ENCODE measurements at regions not wholly inside any gene's neighbourhood (a gene's known extent, or its start where the extent isn't known, plus 50 kb on each side); places are given as distances from the start of the nearest gene placed in this dataset.

DNA sequence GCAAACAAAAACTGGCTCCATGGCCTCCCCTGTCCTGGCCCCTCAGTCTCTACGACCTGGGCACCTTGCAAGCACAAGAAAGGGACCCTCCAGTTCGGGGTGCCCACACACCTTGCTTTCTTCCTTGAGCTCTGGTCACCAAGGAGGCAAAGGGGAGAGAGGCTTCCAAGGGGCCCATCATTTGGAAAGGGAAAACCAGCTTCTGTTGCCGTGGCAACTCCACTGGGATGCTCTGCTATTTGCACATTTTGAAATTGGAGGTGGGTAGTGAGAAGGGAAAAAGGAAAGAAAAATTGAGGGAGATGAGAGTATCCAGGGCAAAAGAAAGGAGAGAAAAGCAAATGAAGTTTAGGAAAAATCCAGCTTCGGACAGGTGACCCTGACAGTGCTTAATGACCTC, 388.4 kb downstream of the SHANK2 start:
- no peaks in the 10 kb centered on the region for H3K27me3 ChIP-seq (ENCODE audit: insufficient read depth, low read length)
- H3K9me2 ChIP-seq (ENCODE audit: insufficient read depth): no peaks in the 10 kb centered on the region
- ATAC-seq (no peak), DNase-seq (ENCODE audit: low read depth, low spot score) (no peak)
- no peak overlapping the region for H3K4me2 ChIP-seq (ENCODE audit: low read length)
- no peak overlapping the region for H3K9ac ChIP-seq (ENCODE audit: low read length)
- H3K36me3 ChIP-seq (ENCODE audit: control insufficient read depth in 1 of 2, insufficient read depth in 2 of 2, low read length in 2 of 2): no peaks in the 10 kb centered on the region
- H3K9me3 ChIP-seq (ENCODE audit: control insufficient read depth in 1 of 2, insufficient read depth in 1 of 2, low read depth in 1 of 2, low read length in 2 of 2): no peaks in the 10 kb centered on the region
- CTCF ChIA-PET: interaction anchor here (0.9 kb wide), 1 partner anchor 9 kb away, joined by 3 read pairs; no protein-coding TSS in a partner anchor
- H3K4me3 ChIP-seq (replicated peaks in 1 of 2; ENCODE audit: low read depth in 1 of 2, low read length in 2 of 2): no peak overlapping the region
- no peak overlapping the region for H3K27ac ChIP-seq (ENCODE audit: low read depth, low read length)
- intact Hi-C loops (cut with micrococcal nuclease): no loop called here
- no peak for TF ChIP-seq POLR2A (IDR thresholded peaks at IDR 0.05; ENCODE audit: borderline replicate concordance, extremely low read depth, insufficient read depth, insufficient read length)
- no peak for TF ChIP-seq TCF7L2 (IDR thresholded peaks at IDR 0.05; ENCODE audit: borderline replicate concordance, extremely low read depth, insufficient read depth, insufficient read length)
- no peak for TF ChIP-seq CEBPB (IDR thresholded peaks at IDR 0.05; ENCODE audit: low read depth)
- no peak for TF ChIP-seq EGR1 (IDR thresholded peaks at IDR 0.05; ENCODE audit: low read depth)
- TF ChIP-seq, protein P1, sequence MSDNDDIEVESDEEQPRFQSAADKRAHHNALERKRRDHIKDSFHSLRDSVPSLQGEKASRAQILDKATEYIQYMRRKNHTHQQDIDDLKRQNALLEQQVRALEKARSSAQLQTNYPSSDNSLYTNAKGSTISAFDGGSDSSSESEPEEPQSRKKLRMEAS (IDR thresholded peaks at IDR 0.05): no peak
- no peak for TF ChIP-seq ELF1 (IDR thresholded peaks at IDR 0.05; ENCODE audit: borderline replicate concordance, low read depth)
- TF ChIP-seq SRF (IDR thresholded peaks at IDR 0.05; ENCODE audit: low read depth): no peak
- no peak for TF ChIP-seq ZFX (IDR thresholded peaks at IDR 0.05)
- TF ChIP-seq YY1 (IDR thresholded peaks at IDR 0.05; ENCODE audit: extremely low read depth, insufficient replicate concordance, low read depth, low read length): no peak
- TF ChIP-seq, protein P2, sequence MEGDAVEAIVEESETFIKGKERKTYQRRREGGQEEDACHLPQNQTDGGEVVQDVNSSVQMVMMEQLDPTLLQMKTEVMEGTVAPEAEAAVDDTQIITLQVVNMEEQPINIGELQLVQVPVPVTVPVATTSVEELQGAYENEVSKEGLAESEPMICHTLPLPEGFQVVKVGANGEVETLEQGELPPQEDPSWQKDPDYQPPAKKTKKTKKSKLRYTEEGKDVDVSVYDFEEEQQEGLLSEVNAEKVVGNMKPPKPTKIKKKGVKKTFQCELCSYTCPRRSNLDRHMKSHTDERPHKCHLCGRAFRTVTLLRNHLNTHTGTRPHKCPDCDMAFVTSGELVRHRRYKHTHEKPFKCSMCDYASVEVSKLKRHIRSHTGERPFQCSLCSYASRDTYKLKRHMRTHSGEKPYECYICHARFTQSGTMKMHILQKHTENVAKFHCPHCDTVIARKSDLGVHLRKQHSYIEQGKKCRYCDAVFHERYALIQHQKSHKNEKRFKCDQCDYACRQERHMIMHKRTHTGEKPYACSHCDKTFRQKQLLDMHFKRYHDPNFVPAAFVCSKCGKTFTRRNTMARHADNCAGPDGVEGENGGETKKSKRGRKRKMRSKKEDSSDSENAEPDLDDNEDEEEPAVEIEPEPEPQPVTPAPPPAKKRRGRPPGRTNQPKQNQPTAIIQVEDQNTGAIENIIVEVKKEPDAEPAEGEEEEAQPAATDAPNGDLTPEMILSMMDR (IDR thresholded peaks at IDR 0.05 in 2 of 3, conservative IDR thresholded peaks at IDR 0.05 in 1 of 3; ENCODE audit: borderline replicate concordance in 1 of 3, insufficient read depth in 1 of 3, low read depth in 2 of 3, low read length in 2 of 3): no peak
- no peak for TF ChIP-seq SP1 (IDR thresholded peaks at IDR 0.05; ENCODE audit: low read depth)
- TF ChIP-seq ZNF274 (IDR thresholded peaks at IDR 0.05; ENCODE audit: low read depth, low read length): no peak
- TF ChIP-seq, protein P3, sequence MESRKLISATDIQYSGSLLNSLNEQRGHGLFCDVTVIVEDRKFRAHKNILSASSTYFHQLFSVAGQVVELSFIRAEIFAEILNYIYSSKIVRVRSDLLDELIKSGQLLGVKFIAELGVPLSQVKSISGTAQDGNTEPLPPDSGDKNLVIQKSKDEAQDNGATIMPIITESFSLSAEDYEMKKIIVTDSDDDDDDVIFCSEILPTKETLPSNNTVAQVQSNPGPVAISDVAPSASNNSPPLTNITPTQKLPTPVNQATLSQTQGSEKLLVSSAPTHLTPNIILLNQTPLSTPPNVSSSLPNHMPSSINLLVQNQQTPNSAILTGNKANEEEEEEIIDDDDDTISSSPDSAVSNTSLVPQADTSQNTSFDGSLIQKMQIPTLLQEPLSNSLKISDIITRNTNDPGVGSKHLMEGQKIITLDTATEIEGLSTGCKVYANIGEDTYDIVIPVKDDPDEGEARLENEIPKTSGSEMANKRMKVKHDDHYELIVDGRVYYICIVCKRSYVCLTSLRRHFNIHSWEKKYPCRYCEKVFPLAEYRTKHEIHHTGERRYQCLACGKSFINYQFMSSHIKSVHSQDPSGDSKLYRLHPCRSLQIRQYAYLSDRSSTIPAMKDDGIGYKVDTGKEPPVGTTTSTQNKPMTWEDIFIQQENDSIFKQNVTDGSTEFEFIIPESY (IDR thresholded peaks at IDR 0.05; ENCODE audit: extremely low read depth, insufficient replicate concordance, low read length): no peak
- TF ChIP-seq, protein P4, sequence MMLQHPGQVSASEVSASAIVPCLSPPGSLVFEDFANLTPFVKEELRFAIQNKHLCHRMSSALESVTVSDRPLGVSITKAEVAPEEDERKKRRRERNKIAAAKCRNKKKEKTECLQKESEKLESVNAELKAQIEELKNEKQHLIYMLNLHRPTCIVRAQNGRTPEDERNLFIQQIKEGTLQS (IDR thresholded peaks at IDR 0.05): no peak
- no peak for TF ChIP-seq FOSL1 (IDR thresholded peaks at IDR 0.05; ENCODE audit: low read depth)
- no peak for TF ChIP-seq CBX3 (IDR thresholded peaks at IDR 0.05; ENCODE audit: low read depth)
- no peak for TF ChIP-seq EZH2phosphoT487 (IDR thresholded peaks at IDR 0.05; ENCODE audit: borderline replicate concordance)
- TF ChIP-seq POLR2AphosphoS5 (IDR thresholded peaks at IDR 0.05; ENCODE audit: low read depth, low read length): no peak
- no peaks in the 10 kb centered on the region for H3K4me1 ChIP-seq (ENCODE audit: control insufficient read depth in 1 of 2, insufficient read depth in 2 of 2, low read length in 2 of 2)
- H2AFZ ChIP-seq (ENCODE audit: low read depth, low read length, poor library complexity, severe bottlenecking): no peak overlapping the region
- H3K79me2 ChIP-seq (ENCODE audit: insufficient read depth, low read length): no peaks in the 10 kb centered on the region
- RAD21 ChIA-PET (ENCODE audit: low non-redundant PET in 1 of 2, low total read pairs in 2 of 2, uncharacterized antibody in 2 of 2, unreplicated experiment in 2 of 2): no interaction called here
- no peaks in the 10 kb centered on the region for H4K20me1 ChIP-seq (ENCODE audit: insufficient read depth)
- BruUV-seq (replicated peaks): no TSS peak
- POLR2A ChIA-PET: no interaction called here
